SK-N-MC (cell line): ENCODE measurements at regions not wholly inside any gene's neighbourhood (a gene's known extent, or its start where the extent isn't known, plus 50 kb on each side); places are given as distances from the start of the nearest gene placed in this dataset.

Experiments used
- EZH2 ChIP-seq: fragments of 200-600 bp; sonication (generic); IDR thresholded peaks from one replicate; pipeline ENCODE4 v1.6.1; 2017; ENCODE audit warnings: antibody characterized with exemption
- POLR2AphosphoS5 ChIP-seq: IDR thresholded peaks from 2 replicates; pipeline ENCODE4 v1.6.1; 2012; ENCODE audit warnings: mild to moderate bottlenecking, low read depth, low read length, borderline replicate concordance

- TF ChIP-seq EZH2 (no peak), POLR2AphosphoS5 (no peak)
These were observed 101.8 kb downstream of the LRIG3 start for GRCh38 chr12:58818546-58818945.
